D721Med (cell line): ENCODE measurements at regions not wholly inside any gene's neighbourhood (a gene's known extent, or its start where the extent isn't known, plus 50 kb on each side); places are given as distances from the start of the nearest gene placed in this dataset.

Experiments used
- DNase-seq: peaks from one replicate; pipeline ENCODE4 v3.0.0; 2011; ENCODE audit warnings: low spot score; ENCODE audit not compliant: insufficient read length
- FAIRE-seq: peaks from 2 replicates; lab custom pipeline; 2011; peaks lifted over from hg19 to GRCh38; lab: Jason Lieb, UNC
- TF ChIP-seq, protein P1 (sequence below): IDR thresholded peaks from 2 replicates; pipeline ENCODE4 v1.5.1; 2012; ENCODE audit warnings: mild to moderate bottlenecking, control low read depth; ENCODE audit not compliant: insufficient read depth; ENCODE audit errors: missing control alignments

DNA sequence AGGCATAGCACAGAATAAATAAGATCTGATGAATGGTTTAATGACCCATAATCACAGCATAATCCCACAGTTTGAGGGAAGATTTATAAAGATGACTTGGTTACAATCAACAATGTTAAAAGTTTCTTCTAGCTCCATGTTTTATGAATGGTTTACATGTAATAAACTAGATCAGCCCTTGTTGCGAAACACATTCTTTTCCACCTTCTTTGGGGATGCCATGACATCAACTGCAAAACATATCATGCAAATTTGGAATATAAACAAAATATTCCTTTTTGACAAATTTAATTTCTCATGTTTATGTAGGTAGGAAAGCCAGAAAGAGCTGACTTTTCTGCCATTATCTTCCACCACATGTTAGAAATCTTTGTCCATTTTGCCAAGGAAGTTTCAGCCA is 979.5 kb downstream of the MAT2B start:
- FAIRE-seq (no peak), DNase-seq (no peak)
- TF ChIP-seq, protein P1, sequence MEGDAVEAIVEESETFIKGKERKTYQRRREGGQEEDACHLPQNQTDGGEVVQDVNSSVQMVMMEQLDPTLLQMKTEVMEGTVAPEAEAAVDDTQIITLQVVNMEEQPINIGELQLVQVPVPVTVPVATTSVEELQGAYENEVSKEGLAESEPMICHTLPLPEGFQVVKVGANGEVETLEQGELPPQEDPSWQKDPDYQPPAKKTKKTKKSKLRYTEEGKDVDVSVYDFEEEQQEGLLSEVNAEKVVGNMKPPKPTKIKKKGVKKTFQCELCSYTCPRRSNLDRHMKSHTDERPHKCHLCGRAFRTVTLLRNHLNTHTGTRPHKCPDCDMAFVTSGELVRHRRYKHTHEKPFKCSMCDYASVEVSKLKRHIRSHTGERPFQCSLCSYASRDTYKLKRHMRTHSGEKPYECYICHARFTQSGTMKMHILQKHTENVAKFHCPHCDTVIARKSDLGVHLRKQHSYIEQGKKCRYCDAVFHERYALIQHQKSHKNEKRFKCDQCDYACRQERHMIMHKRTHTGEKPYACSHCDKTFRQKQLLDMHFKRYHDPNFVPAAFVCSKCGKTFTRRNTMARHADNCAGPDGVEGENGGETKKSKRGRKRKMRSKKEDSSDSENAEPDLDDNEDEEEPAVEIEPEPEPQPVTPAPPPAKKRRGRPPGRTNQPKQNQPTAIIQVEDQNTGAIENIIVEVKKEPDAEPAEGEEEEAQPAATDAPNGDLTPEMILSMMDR: no peak

DNA sequence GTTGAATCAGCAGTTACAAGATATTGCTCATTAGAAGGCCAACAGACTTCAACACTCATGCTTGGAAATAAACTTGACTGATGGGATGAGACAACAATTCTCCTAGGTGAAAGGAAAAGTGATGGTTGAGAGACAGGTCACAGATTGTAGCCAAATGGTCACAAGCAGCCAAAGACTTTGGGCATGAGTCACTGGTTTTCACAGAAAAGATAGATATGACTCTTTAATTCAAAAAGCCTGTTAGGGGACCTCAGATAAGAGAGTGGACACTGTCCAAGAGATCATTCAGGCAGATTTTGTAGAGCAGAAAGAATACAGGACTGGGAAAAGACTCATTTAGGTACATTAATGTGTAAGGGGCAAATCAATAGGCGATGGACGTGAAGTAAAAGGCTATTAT is 982.5 kb downstream of the MAT2B start:
- FAIRE-seq (no peak), DNase-seq (no peak)
- TF ChIP-seq, protein P1: no peak

DNA sequence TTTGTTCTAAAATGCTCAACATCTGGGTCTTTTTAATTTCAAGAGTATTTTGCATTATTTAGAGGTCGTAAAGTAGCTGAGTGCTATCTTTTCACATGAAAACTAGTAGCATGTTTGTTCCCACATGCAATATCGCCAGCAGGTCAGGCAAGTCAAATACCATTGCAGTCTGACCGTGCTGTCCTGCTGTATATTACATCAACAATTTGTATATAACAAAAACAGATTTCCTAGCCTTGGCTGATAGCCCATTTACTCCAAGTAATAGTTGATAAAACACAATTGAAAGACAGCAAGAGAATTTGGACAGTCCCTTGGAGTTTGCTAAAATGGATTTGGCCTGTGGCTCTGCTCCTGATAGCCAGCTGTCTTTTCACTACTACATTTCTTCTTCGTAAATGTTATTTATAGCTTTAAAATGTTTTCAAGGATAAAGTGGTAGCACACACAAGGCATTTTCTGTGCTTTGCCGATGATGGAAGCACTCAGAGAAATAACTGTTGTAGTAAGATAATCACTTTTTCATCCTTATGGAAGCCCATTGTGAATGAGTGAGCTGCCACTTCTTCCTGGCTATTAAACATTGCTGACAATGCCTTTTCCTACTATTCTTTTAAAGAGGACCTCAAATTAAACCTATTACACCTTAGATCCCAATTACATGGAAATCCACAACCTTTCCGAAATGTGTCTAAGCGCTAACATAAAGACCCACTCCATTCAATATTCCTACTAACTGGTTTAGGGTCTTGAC is 992.1 kb downstream of the MAT2B start:
- DNase-seq (no peak), FAIRE-seq (no peak)

DNA sequence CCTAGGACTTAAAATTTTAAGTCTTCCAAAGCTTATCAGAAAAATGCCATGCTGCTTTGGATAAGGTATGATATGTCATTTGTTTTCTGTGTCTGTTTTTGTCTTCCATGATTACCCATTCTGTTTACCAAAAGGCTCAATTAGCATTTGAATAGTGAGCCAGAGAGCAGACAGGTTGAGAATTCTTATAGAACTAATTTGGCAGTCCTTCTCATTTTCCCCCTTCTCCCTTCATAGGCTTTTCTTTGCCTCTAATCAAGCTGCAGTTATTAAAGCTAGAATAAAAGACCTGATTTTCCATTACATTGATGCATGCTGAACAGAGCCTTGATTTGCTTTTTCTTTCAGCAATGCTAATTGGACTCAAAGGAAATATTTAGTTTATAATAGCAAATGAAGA is 993.0 kb downstream of the MAT2B start:
- TF ChIP-seq, protein P1: no peak
- no peak for FAIRE-seq
- no peak for DNase-seq

More for the DNA sequence above, 992.1 kb downstream of the MAT2B start:
- TF ChIP-seq, protein P1: no peak

DNA sequence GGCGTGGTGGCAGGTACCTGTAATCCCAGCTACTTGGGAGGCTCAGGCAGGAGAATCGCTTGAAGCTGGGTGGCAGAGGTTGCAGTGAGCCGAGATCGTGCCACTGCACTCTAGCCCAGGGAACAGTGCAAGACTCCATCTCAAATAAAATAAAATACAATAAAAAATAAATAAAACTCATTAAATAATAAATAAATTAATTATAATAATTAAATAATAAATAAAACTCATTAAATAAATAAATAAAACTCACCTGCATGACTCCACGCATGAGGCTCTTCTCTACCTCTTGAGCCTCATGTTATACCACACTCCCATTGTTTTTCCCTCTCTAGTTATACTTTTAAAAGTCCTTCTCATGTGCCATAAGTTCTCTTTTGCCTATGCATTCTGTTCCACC is 995.4 kb downstream of the MAT2B start:
- FAIRE-seq (no peak), DNase-seq (no peak)
- TF ChIP-seq, protein P1: no peak

DNA sequence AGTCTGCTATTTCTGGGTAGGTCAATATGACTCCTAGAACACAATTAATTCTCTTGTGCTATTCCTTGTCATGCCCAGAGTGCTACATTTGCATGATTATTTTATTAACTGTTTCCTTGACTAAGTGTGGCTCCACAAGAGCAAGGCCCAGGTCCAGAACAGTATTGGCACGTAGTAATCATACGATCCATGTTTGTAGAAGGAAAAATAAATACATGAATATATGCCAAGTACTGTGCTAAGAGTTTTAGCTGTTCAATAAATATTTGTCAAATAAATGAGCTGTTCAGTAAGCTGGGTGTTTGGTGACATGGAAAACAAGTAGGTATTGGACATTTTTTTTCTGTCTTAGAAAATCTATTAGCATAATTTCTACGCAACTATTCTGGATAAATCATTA is 995.9 kb downstream of the MAT2B start:
- TF ChIP-seq, protein P1: no peak
- DNase-seq (no peak), FAIRE-seq (no peak)

DNA sequence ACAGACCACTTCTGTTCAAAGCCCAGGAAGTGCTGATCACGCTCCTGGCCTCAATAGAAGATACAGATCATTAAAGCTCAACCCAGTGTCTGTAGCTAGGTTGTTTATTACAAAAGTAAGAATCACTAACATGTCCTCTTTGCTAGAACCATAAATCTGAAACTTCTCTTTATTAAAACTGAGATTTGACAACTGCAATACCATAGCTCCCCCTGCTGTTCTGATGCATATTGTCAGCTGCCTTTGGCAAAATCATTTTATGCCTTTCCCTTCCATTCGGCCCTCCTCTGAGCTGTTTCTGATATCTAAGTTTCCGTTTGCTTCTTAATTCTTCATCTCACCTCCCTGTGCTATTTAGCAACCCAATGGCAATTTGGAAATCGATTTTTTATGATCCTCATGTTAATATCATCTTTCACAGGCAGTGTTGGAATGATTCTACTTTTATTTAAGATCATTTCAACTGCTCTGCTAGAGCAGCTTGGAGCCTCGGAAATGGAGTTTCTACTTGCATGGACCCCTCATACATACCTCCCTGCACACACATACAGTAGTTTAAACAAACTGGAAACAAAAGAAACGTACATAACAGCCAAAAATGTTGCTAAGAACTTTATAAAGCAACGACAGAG is 998.8 kb downstream of the MAT2B start:
- TF ChIP-seq, protein P1: peak; percentile 96
- FAIRE-seq (peak; percentile 97), DNase-seq (no peak)
